ENCODE measurements at regions not wholly inside any gene's neighbourhood (a gene's known extent, or its start where the extent isn't known, plus 50 kb on each side); places are given as distances from the start of the nearest gene placed in this dataset.
"Not testable (repeated sequence)": the region's sequence is repeated elsewhere in the genome, so short reads cannot be mapped to it uniquely, and the experiment has no call there.

GRCh38 chr5:1588071-1588694 lies 64.4 kb upstream of the LPCAT1 start:
- DNase-seq (ENCODE audit: low read depth in 2 of 2) = not testable (repeated sequence)

DNA sequence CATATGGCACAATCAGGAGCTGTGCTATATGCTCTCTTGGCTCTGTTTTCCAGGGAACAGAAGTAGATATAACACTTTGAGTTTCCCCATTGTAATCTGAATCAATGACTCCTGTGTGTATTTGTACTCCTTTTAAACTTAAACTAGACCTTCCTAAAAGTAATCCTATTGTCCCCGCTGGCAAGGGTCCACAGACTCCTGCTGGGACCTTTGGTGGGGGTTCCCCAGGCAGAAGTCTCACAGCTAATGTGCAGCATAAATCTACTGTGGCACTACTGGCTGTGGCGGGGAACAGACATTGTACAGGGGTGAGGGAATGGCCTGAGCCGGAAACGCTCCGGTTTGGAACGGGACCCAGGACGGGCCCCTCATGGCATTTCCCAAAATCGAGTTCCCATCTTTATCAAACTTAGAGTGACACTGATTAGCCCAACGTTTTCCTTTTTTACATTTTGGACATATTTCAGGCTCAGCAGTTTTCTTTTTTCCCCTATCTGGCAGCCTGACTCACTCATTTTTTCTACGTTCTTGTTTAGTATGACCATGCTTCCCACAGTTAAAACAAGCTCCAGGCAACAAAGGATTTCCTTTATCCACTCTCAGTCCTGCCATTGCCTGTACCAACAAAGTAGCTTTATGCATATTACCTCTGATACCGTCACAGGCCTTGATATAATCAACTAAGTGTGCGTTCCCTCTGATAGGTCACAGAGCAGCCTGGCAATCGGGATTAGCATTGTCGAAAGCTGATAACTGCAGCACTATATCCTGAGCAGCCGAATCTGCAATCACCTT lies 59.5 kb upstream of the LPCAT1 start:
- DNase-seq (ENCODE audit: low read depth in 2 of 2) = not testable (repeated sequence)

- not testable (repeated sequence) for DNase-seq (ENCODE audit: low read depth in 2 of 2)
These were observed 55.6 kb upstream of the LPCAT1 start for GRCh38 chr5:1579389-1579788.

GRCh38 chr5:1576851-1577250 lies 53.1 kb upstream of the LPCAT1 start:
- not testable (repeated sequence) for DNase-seq (ENCODE audit: low read depth in 2 of 2)

GRCh38 chr5:1575991-1576714 lies 52.4 kb upstream of the LPCAT1 start:
- DNase-seq (ENCODE audit: low read depth in 2 of 2) = not testable (repeated sequence)

DNA sequence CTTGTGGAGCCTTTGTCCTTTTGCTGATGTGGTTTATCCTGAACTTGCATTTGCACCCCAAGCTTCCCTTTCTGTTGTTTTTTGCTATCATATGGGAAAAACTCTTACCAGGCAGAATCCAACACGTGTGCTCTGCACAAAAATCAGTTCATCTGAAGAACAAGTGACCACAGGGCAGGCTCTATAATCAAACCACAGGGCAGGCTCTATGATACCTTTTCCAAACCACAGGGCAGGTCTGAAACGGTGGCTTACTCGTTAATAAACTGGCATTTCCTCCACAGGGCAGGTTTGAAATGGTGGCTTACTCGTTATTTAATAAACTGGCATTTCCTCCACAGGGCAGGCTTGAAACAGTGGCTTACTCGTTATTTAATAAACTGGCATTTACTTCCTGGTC lies 51.7 kb upstream of the LPCAT1 start:
- DNase-seq (ENCODE audit: low read depth in 2 of 2) = not testable (repeated sequence)

- DNase-seq (ENCODE audit: low read depth in 2 of 2) = not testable (repeated sequence)
These were observed 50.2 kb upstream of the LPCAT1 start for GRCh38 chr5:1574023-1574318.

GRCh38 chr5:1573217-1574022 lies 49.7 kb upstream of the LPCAT1 start:
- DNase-seq (ENCODE audit: low read depth in 2 of 2) = not testable (repeated sequence)

Data from stimulated activated CD4-positive, alpha-beta T cell treated with anti-CD3 and anti-CD28 coated beads, Interleukin-1b, Interleukin-23, amount 100 ng/mL, for 1 hour (primary cell).